Astrocyte (in vitro differentiated cells and primary cell): ENCODE measurements at regions not wholly inside any gene's neighbourhood (a gene's known extent, or its start where the extent isn't known, plus 50 kb on each side); places are given as distances from the start of the nearest gene placed in this dataset.

ENCODE experiments used
- CTCF ChIP-seq: IDR thresholded peaks from 2 replicates; pipeline ENCODE4 v1.5.1; 2011; ENCODE audit warnings: low read depth, mild to moderate bottlenecking, inconsistent platforms, low read length, moderate library complexity; ENCODE audit not compliant: insufficient read depth
- EZH2 ChIP-seq: IDR thresholded peaks from 2 replicates; pipeline ENCODE4 v1.6.1; 2012; ENCODE audit warnings: mild to moderate bottlenecking, low read length, inconsistent platforms; ENCODE audit not compliant: insufficient read depth

- no peak for TF ChIP-seq CTCF
- TF ChIP-seq EZH2: no peak
Observed at GRCh38 chr17:72485596-72485995, 364.8 kb downstream of the SOX9 start.
